Hepatocyte (in vitro differentiated cells): ENCODE measurements at regions not wholly inside any gene's neighbourhood (a gene's known extent, or its start where the extent isn't known, plus 50 kb on each side); places are given as distances from the start of the nearest gene placed in this dataset.

Source experiments
- DNase-seq: peaks from one replicate; pipeline ENCODE4 v3.0.0-alpha.2; 2016; ENCODE audit warnings: low spot score
- H2AFZ ChIP-seq: fragments of 200-600 bp; sonication (generic); 2 replicates; pipeline ENCODE4 v1.6.0; 2016; ENCODE audit warnings: antibody characterized with exemption, mild to moderate bottlenecking
- H3K27ac ChIP-seq: fragments of 200-600 bp; sonication (generic); 2 replicates; pipeline ENCODE4 v1.5.1; 2016; ENCODE audit warnings: mild to moderate bottlenecking
- H3K27me3 ChIP-seq: fragments of 200-600 bp; sonication (generic); 2 replicates; pipeline ENCODE4 v1.6.1; 2016
- H3K36me3 ChIP-seq: fragments of 200-600 bp; sonication (generic); replicated peaks from 2 replicates; pipeline ENCODE4 v1.5.1; 2016; ENCODE audit warnings: low read depth; ENCODE audit not compliant: insufficient read depth
- H3K4me1 ChIP-seq: fragments of 200-600 bp; sonication (generic); 2 replicates; pipeline ENCODE4 v1.5.1; 2016; ENCODE audit warnings: mild to moderate bottlenecking, moderate library complexity; ENCODE audit not compliant: insufficient read depth
- H3K4me2 ChIP-seq: fragments of 200-600 bp; sonication (generic); 2 replicates; pipeline ENCODE4 v1.6.0; 2016
- H3K4me3 ChIP-seq: fragments of 200-600 bp; sonication (generic); 2 replicates; pipeline ENCODE4 v1.5.1; 2016; ENCODE audit warnings: mild to moderate bottlenecking
- H3K79me2 ChIP-seq: fragments of 200-600 bp; sonication (generic); 2 replicates; pipeline ENCODE4 v1.6.0; 2017; ENCODE audit warnings: mild to moderate bottlenecking
- H3K9me2 ChIP-seq: fragments of 200-600 bp; sonication (generic); replicated peaks from 2 replicates; pipeline ENCODE4 v1.6.0; 2017; ENCODE audit warnings: mild to moderate bottlenecking; ENCODE audit not compliant: insufficient read depth
- H3K9me3 ChIP-seq: fragments of 200-600 bp; sonication (generic); 2 replicates; pipeline ENCODE4 v1.5.1; 2016; ENCODE audit warnings: low read depth, mild to moderate bottlenecking
- H4K20me1 ChIP-seq: fragments of 200-600 bp; sonication (generic); 2 replicates; pipeline ENCODE4 v1.6.0; 2016; ENCODE audit warnings: mild to moderate bottlenecking; ENCODE audit not compliant: insufficient read depth, poor library complexity, severe bottlenecking
- EZH2 ChIP-seq: fragments of 200-600 bp; sonication (generic); IDR thresholded peaks from 2 replicates; pipeline ENCODE4 v1.6.1; 2016; ENCODE audit warnings: antibody characterized with exemption, mild to moderate bottlenecking, borderline replicate concordance
- EZH2phosphoT487 ChIP-seq: fragments of 200-600 bp; sonication (generic); IDR thresholded peaks from one replicate; pipeline ENCODE4 v1.6.1; 2018; ENCODE audit warnings: antibody characterized with exemption, mild to moderate bottlenecking, low read depth, moderate library complexity; ENCODE audit not compliant: unreplicated experiment, severe bottlenecking
- WGBS: methylation state at CpG from one replicate; pipeline ENCODE4 v1.1.6; 2016; ENCODE audit warnings: low lambda C conversion rate; ENCODE audit errors: missing lambda C conversion rate; 5-methylcytosine and 5-hydroxymethylcytosine counted together
- TF ChIP-seq, protein P1 (sequence below): fragments of 200-600 bp; sonication (generic); IDR thresholded peaks from 2 replicates; pipeline ENCODE4 v1.5.1; 2016; ENCODE audit warnings: antibody characterized with exemption, mild to moderate bottlenecking; ENCODE audit not compliant: poor library complexity

DNA sequence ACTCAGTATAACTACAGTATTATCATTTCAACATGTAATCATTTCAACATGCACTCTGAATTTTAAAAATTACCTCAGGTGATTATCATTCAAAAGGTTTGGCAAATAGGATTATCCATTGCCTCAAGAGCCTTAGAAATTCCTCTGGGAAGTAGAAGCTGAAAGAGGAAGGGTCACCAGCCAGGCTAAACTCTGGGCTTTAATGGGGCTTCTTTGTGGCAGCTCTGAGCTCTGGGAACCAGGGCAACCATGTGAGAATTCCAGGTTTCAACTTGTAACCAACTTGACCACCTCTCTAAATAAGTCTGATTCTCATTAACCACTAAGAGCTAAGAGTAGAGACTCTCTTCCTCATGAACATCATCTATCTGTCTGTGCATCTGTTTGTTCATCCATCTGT is 117.2 kb upstream of the MED14 start:
- Histone ChIP-seq H3K9me3 (no peaks in the 10 kb centered on the region), H3K4me1 (no peaks in the 10 kb centered on the region), H3K27ac (no peak overlapping the region), H3K9me2 (no peaks in the 10 kb centered on the region), H3K27me3 (no peaks in the 10 kb centered on the region), H3K36me3 (no peaks in the 10 kb centered on the region), H2AFZ (no peak overlapping the region), H3K79me2 (no peaks in the 10 kb centered on the region), H3K4me3 (no peak overlapping the region), H3K4me2 (no peak overlapping the region), H4K20me1 (no peaks in the 10 kb centered on the region)
- no peak for DNase-seq
- no peak for TF ChIP-seq EZH2phosphoT487
- TF ChIP-seq, protein P1, sequence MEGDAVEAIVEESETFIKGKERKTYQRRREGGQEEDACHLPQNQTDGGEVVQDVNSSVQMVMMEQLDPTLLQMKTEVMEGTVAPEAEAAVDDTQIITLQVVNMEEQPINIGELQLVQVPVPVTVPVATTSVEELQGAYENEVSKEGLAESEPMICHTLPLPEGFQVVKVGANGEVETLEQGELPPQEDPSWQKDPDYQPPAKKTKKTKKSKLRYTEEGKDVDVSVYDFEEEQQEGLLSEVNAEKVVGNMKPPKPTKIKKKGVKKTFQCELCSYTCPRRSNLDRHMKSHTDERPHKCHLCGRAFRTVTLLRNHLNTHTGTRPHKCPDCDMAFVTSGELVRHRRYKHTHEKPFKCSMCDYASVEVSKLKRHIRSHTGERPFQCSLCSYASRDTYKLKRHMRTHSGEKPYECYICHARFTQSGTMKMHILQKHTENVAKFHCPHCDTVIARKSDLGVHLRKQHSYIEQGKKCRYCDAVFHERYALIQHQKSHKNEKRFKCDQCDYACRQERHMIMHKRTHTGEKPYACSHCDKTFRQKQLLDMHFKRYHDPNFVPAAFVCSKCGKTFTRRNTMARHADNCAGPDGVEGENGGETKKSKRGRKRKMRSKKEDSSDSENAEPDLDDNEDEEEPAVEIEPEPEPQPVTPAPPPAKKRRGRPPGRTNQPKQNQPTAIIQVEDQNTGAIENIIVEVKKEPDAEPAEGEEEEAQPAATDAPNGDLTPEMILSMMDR, result no peak
- TF ChIP-seq EZH2, result no peak

DNA sequence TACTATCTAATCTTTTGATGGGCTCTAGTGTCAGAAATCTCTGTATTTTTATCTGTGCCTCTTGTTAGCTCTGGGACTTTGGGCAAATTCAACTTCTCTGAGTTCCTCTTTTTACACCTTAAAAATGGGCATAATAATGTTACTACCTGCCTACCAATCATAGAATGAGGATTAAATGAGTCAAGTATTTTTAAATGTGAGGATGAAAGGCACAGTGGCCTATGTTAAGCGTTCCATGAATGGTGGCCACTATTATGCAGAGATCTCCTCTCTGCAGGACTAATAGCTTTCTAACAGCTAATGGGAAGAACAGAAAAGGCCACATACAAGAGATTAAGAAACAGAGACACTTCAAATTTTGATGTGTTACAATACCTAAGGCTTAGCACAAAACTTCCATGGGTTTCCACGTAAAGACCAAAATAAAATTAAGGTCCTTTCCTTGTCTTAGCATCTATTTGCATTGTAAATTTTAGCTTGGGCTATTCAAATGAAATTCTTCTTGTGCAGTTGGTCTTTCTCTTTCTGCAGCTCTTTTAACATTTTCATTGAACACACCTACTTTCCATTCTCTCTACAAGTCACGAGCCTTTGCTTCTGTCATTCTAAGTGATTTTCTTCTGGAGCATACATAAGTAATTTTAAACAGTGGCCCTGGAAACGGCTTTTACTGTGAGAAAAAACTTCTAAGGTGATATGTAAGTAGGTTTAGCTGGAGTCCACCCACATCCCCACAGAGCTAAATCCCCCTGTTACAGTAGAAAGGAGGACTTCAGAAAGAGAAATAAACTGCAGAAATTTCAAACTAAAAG is 117.9 kb upstream of the MED14 start:
- H4K20me1 ChIP-seq, result no peaks in the 10 kb centered on the region
- no peak for DNase-seq
- H3K4me1 ChIP-seq, result no peaks in the 10 kb centered on the region
- WGBS, result 40% methylated on average over 4 of the region's 4 CpGs
- H3K79me2 ChIP-seq, result no peaks in the 10 kb centered on the region
- no peak overlapping the region for H3K27ac ChIP-seq
- no peak overlapping the region for H3K4me2 ChIP-seq
- H3K27me3 ChIP-seq, result no peaks in the 10 kb centered on the region
- H2AFZ ChIP-seq, result no peak overlapping the region
- no peaks in the 10 kb centered on the region for H3K36me3 ChIP-seq
- no peaks in the 10 kb centered on the region for H3K9me2 ChIP-seq
- TF ChIP-seq EZH2phosphoT487, result no peak
- TF ChIP-seq, protein P1, result no peak
- TF ChIP-seq EZH2, result no peak
- no peak overlapping the region for H3K4me3 ChIP-seq
- no peaks in the 10 kb centered on the region for H3K9me3 ChIP-seq

DNA sequence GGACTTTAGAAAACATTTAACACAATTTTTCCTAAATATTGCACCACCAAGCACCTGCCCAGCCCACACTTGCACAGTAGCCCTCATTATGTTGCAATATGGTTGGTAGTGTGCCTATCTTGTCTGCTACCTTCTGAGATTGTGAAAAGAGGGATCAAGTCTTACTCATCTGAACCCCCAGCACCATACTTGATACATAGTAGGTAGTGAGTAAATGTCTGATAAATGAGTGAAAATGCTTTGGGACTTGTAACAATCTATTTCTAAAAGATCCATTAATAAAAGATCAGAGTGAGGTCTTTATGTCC is 118.4 kb upstream of the MED14 start:
- Histone ChIP-seq H3K27ac (no peak overlapping the region), H3K9me3 (no peaks in the 10 kb centered on the region), H4K20me1 (no peaks in the 10 kb centered on the region), H3K27me3 (no peaks in the 10 kb centered on the region), H2AFZ (no peak overlapping the region), H3K4me2 (no peak overlapping the region), H3K36me3 (no peaks in the 10 kb centered on the region), H3K9me2 (no peaks in the 10 kb centered on the region), H3K4me3 (no peak overlapping the region), H3K4me1 (no peaks in the 10 kb centered on the region), H3K79me2 (no peaks in the 10 kb centered on the region)
- DNase-seq, result no peak
- TF ChIP-seq EZH2phosphoT487, result no peak
- no peak for TF ChIP-seq EZH2
- TF ChIP-seq, protein P1, result no peak

DNA sequence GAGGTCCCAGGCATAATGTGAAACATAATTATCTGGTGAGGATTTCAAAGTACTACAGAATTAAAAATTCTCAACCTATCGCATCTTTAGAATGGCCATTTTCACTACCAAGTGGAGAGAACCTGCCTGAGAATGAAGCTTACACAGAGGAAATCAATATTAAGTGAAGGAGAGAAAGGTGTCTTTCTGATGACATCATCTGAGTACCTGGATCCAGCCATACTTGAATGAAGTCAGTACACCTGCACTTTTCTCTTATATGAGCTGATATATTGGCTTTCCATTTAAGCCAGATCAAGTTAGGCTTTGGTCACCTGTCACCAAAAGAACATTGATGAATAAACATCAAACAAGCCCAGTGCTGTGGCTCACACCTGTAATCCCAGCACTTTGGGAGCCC is 118.9 kb upstream of the MED14 start:
- DNase-seq, result no peak
- no peak overlapping the region for H3K27ac ChIP-seq
- H3K9me3 ChIP-seq, result no peaks in the 10 kb centered on the region
- TF ChIP-seq EZH2phosphoT487 (no peak), EZH2 (no peak)
- TF ChIP-seq, protein P1, result no peak
- H4K20me1 ChIP-seq, result no peaks in the 10 kb centered on the region
- no peak overlapping the region for H3K4me2 ChIP-seq
- H3K4me3 ChIP-seq, result no peak overlapping the region
- 96% methylated on average over 1 of the region's 1 CpG for WGBS
- H3K79me2 ChIP-seq, result no peaks in the 10 kb centered on the region
- H3K9me2 ChIP-seq, result no peaks in the 10 kb centered on the region
- no peaks in the 10 kb centered on the region for H3K4me1 ChIP-seq
- no peaks in the 10 kb centered on the region for H3K36me3 ChIP-seq
- no peak overlapping the region for H2AFZ ChIP-seq
- H3K27me3 ChIP-seq, result no peaks in the 10 kb centered on the region
